CD4-positive, alpha-beta T cell (primary cell): ENCODE measurements at regions not wholly inside any gene's neighbourhood (a gene's known extent, or its start where the extent isn't known, plus 50 kb on each side); places are given as distances from the start of the nearest gene placed in this dataset.

ENCODE experiments used
- ATAC-seq: fragments of 200-7000 bp; cut with Tn5 transposase; one replicate; pipeline ENCODE4 v1.10.0; 2022; ENCODE audit warnings: mild to moderate bottlenecking; ENCODE audit not compliant: poor library complexity
- CTCF ChIA-PET: fragments of 350-600 bp; sonication (Branson Sonifier 250); formaldehyde crosslinking; loops from one replicate; lab custom pipeline; 2021; ENCODE audit warnings: antibody characterized with exemption, inconsistent platforms; lab: Charles Lee
- POLR2A ChIA-PET: fragments of 350-600 bp; sonication (Branson Sonifier 250); formaldehyde crosslinking; loops from one replicate; lab custom pipeline; 2021; ENCODE audit warnings: antibody characterized with exemption, inconsistent platforms; lab: Charles Lee
- DNase-seq, 14 experiments: peaks; one replicate each; pipeline ENCODE4 v3.0.0-alpha.2; 2013 to 2020; ENCODE audit warnings: mixed read lengths in 2 of 14
- H3K27ac ChIP-seq, 2 donors: one replicate each; pipeline versions ENCODE4 v1.5.1 to v1.7.0; 2013; ENCODE audit warnings: low read length in 2 of 2, low read depth in 1 of 2, mild to moderate bottlenecking in 1 of 2
- H3K27me3 ChIP-seq, 2 experiments: 1 replicate in 1 of 2; 2 replicates in 1 of 2; pipeline versions ENCODE4 v1.6.1 to v1.7.0; 2013; ENCODE audit warnings: low read length in 2 of 2, control low read depth in 1 of 2, mild to moderate bottlenecking in 1 of 2, moderate library complexity in 1 of 2; ENCODE audit not compliant: insufficient read depth in 2 of 2, control insufficient read depth in 1 of 2
- H3K36me3 ChIP-seq: one replicate; pipeline ENCODE4 v1.6.1; 2013; ENCODE audit warnings: low read length, control low read depth; ENCODE audit not compliant: insufficient read depth
- H3K4me1 ChIP-seq: one replicate; pipeline ENCODE4 v1.6.1; 2013; ENCODE audit warnings: low read length, control low read depth; ENCODE audit not compliant: insufficient read depth
- H3K4me3 ChIP-seq: one replicate; pipeline ENCODE4 v1.5.1; 2013; ENCODE audit warnings: mild to moderate bottlenecking, low read length, moderate library complexity
- H3K9me3 ChIP-seq, 2 experiments: 1 replicate in 1 of 2; 2 replicates in 1 of 2; pipeline versions ENCODE4 v1.6.1 to v1.7.0; 2013; ENCODE audit warnings: low read length in 2 of 2, mild to moderate bottlenecking in 2 of 2, control low read depth in 1 of 2, moderate library complexity in 1 of 2; ENCODE audit not compliant: control insufficient read depth in 1 of 2, insufficient read depth in 1 of 2
- H3K27ac Mint-ChIP-seq: one replicate; pipeline ENCODE4 v1.8.0; 2020; ENCODE audit warnings: mixed read lengths
- H3K27me3 Mint-ChIP-seq: one replicate; pipeline ENCODE4 v1.8.0; 2021; ENCODE audit warnings: mixed read lengths
- H3K36me3 Mint-ChIP-seq: one replicate; pipeline ENCODE4 v1.8.0; 2021; ENCODE audit warnings: low read depth, mixed read lengths
- H3K4me1 Mint-ChIP-seq: one replicate; pipeline ENCODE4 v1.8.0; 2021; ENCODE audit warnings: low read depth, mixed read lengths
- H3K4me3 Mint-ChIP-seq: one replicate; pipeline ENCODE4 v1.8.0; 2020; ENCODE audit warnings: mild to moderate bottlenecking, mixed read lengths
- H3K9me3 Mint-ChIP-seq: one replicate; pipeline ENCODE4 v1.8.0; 2020; ENCODE audit warnings: mixed read lengths
- intact Hi-C, 2 experiments: fragments of 100-400 bp; cut with DNase I in 1 of 2; cut with micrococcal nuclease in 1 of 2; formaldehyde crosslinking; loops; one replicate each; pipeline versions ENCODE4 v1.15.1 to v1.9.0; 2023 to 2025; cut with DNase I, micrococcal nuclease
- TF ChIP-seq, protein P1 (sequence below): fragments of 200-600 bp; IDR thresholded peaks from one replicate; pipeline ENCODE4 v1.8.0; 2022; ENCODE audit warnings: antibody characterized with exemption, mild to moderate bottlenecking

DNA sequence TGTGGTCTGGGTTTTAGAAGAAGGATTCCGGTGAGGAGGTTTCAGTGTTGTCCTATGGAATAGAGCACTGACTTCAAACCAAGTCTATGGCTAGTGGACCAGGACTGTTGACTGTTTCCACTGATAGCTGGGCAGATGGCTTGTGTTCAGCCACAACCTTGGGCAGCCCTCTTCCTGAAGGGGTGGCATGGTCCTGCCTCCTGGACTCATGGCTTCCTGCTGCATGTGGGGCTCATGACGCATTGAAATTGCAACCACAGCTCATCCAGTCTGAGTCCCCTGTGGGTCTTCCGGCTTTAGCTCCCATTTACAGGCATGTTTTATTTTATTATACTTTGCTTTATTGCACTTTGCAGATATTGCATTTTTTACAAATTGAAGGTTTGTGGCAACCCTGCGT, 105.0 kb downstream of the B3GNT2 start:
- no peak overlapping the region for H3K4me3 ChIP-seq
- peaks cover 39% of the 10 kb centered on the region for H3K4me1 ChIP-seq
- H3K27me3 ChIP-seq = no peaks in the 10 kb centered on the region
- CTCF ChIA-PET = interaction anchor here (2.0 kb wide), 1 partner anchor 194 kb away, joined by 4 read pairs; no protein-coding TSS in a partner anchor
- no peaks in the 10 kb centered on the region for H3K36me3 ChIP-seq
- H3K27ac ChIP-seq = no peak overlapping the region
- H3K36me3 Mint-ChIP-seq = no peaks in the 10 kb centered on the region
- no peak overlapping the region for H3K4me3 Mint-ChIP-seq
- DNase-seq = no peak
- no peaks in the 10 kb centered on the region for H3K9me3 Mint-ChIP-seq
- H3K27me3 Mint-ChIP-seq = no peaks in the 10 kb centered on the region
- H3K27ac Mint-ChIP-seq = no peak overlapping the region
- peaks cover 36% of the 10 kb centered on the region for H3K4me1 Mint-ChIP-seq
- intact Hi-C loops = loop anchor here in 1 of 2 experiments (10.0 kb wide), 1 partner anchor 106 kb away; the partner anchor contains the start of gene B3GNT2
- POLR2A ChIA-PET = no interaction called here
- TF ChIP-seq, protein P1, sequence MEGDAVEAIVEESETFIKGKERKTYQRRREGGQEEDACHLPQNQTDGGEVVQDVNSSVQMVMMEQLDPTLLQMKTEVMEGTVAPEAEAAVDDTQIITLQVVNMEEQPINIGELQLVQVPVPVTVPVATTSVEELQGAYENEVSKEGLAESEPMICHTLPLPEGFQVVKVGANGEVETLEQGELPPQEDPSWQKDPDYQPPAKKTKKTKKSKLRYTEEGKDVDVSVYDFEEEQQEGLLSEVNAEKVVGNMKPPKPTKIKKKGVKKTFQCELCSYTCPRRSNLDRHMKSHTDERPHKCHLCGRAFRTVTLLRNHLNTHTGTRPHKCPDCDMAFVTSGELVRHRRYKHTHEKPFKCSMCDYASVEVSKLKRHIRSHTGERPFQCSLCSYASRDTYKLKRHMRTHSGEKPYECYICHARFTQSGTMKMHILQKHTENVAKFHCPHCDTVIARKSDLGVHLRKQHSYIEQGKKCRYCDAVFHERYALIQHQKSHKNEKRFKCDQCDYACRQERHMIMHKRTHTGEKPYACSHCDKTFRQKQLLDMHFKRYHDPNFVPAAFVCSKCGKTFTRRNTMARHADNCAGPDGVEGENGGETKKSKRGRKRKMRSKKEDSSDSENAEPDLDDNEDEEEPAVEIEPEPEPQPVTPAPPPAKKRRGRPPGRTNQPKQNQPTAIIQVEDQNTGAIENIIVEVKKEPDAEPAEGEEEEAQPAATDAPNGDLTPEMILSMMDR = no peak
- ATAC-seq = no peak
- H3K9me3 ChIP-seq = no peaks in the 10 kb centered on the region

DNA sequence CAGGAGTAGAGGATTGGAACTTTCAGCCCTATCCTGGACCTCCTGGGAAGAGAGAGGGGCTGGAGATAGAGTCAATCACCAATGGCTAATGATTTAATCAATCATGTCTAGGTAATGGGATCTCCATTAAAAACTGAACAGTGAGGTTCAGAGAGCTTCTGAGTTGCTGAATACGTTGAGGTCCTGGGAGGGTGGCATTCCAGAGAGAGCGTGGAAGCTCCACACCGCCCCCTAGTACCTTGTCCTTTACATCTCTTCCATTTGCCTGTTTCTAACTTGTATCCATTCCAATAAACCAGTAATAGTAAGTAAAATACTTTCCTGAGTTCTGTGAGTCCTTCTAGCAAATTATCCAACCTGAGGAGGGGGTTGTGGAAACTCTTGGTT, 101.7 kb downstream of the B3GNT2 start:
- Mint-ChIP-seq H3K4me3 (no peak overlapping the region), H3K27me3 (no peaks in the 10 kb centered on the region), H3K36me3 (no peaks in the 10 kb centered on the region), H3K27ac (no peak overlapping the region), H3K4me1 (peaks cover 4% of the 10 kb centered on the region), H3K9me3 (no peaks in the 10 kb centered on the region)
- Histone ChIP-seq H3K4me1 (peaks cover 6% of the 10 kb centered on the region), H3K4me3 (no peak overlapping the region), H3K9me3 (no peaks in the 10 kb centered on the region), H3K36me3 (no peaks in the 10 kb centered on the region), H3K27me3 (no peaks in the 10 kb centered on the region), H3K27ac (no peak overlapping the region)
- TF ChIP-seq, protein P1 = no peak
- DNase-seq (no peak), ATAC-seq (no peak)
- intact Hi-C loops = no loop called here
- CTCF ChIA-PET = no interaction called here
- POLR2A ChIA-PET = interaction anchor here (1.8 kb wide), 1 partner anchor 12 kb away, joined by 5 read pairs; no protein-coding TSS in a partner anchor

DNA sequence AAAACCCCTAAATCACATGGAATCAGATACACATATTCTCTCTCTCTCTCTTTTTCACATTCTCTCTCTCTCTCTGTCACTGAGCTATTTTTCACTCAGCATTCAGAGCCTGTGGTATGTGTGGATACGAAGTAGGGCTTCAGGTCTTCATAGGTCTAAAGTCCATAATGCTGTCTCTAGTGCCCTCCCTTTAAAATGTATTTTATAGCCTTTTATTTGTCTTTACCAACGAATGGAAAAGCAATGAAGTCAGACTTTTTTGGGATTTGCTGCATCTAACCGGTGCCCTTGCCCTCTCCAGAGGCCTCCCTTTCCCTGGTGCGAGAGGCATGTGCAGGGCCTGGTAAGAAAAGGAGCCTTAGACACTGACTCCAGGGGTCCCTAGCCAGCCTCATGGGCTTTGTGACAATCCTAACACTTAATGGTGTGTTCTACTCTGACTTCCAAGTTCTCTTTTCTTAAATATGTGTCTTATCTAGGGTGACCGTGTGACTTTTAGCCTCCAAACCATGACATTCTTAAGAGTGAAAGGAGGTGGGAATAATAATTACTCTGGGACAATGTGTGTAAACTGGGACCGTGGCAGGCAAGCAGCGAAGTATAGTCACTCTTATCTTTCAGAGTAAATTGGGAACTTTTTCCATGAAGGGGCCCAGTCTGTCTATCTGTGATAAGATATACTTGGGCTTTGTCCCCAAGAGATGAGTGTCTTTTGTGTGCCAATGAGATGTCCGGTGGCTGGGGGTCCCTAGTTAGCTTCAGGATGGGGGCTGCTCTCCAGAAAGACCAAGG, 101.1 kb downstream of the B3GNT2 start:
- Mint-ChIP-seq H3K27me3 (no peaks in the 10 kb centered on the region), H3K9me3 (no peaks in the 10 kb centered on the region), H3K36me3 (no peaks in the 10 kb centered on the region), H3K27ac (no peak overlapping the region), H3K4me3 (no peak overlapping the region), H3K4me1 (no peaks in the 10 kb centered on the region)
- H3K27ac ChIP-seq = no peak overlapping the region
- H3K9me3 ChIP-seq = no peaks in the 10 kb centered on the region
- DNase-seq (no peak), ATAC-seq (no peak)
- TF ChIP-seq, protein P1 = no peak
- no peaks in the 10 kb centered on the region for H3K27me3 ChIP-seq
- intact Hi-C loops = no loop called here
- ChIA-PET CTCF (no interaction called here), POLR2A (interaction anchor here (1.8 kb wide), 1 partner anchor 12 kb away, joined by 5 read pairs; no protein-coding TSS in a partner anchor)
- H3K36me3 ChIP-seq = no peaks in the 10 kb centered on the region
- no peak overlapping the region for H3K4me3 ChIP-seq
- peaks cover under 1% of the 10 kb centered on the region for H3K4me1 ChIP-seq
